CD4-positive, alpha-beta T cell treated with Interleukin-1 beta for 1 hour (primary cell): ENCODE measurements at regions not wholly inside any gene's neighbourhood (a gene's known extent, or its start where the extent isn't known, plus 50 kb on each side); places are given as distances from the start of the nearest gene placed in this dataset.
A peak's percentile ranks its signal among the peaks of the same experiment; 100 is the strongest.

ENCODE experiments used
- DNase-seq, 2 donors: peaks; one replicate each; pipeline ENCODE4 v3.0.0-alpha.2; 2020 to 2022

DNA sequence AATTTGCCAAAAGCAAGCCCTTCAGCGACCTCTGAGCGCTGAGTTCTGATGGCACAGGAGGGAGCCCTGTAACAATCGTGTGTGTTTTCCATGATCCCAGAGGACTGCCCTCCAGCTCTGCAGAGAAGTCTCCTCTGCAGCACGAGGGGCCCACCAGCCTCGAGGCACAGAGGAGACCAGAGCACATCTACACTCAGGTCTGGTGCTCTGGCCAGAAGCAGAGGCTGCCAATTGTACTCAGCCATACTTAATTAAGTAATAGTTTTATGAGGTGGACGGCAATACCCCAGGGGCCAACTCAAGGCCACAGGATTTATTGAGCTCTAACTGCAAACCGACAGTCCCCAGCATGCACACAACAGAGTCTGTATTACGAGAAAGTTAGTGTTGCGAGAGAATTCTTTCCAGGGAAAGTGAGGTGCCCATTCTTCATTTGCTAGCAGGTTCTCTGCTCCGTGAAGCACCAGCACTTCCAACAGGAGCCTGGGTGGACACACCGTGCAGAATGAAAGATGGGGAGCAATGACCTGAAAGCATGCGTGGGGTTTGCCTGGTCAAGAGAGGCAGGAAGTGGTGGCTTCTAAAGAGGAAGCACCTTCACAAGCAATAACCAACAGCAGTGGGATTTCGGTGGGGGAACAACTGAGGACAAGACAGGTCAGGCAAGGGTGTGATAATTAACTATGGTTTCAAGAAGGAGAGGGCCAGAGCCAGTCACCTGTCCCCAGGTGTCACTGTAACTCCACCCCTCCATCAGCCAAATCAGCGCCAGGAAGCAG, 92.8 kb upstream of the FOXC1 start:
- DNase-seq = no peak

DNA sequence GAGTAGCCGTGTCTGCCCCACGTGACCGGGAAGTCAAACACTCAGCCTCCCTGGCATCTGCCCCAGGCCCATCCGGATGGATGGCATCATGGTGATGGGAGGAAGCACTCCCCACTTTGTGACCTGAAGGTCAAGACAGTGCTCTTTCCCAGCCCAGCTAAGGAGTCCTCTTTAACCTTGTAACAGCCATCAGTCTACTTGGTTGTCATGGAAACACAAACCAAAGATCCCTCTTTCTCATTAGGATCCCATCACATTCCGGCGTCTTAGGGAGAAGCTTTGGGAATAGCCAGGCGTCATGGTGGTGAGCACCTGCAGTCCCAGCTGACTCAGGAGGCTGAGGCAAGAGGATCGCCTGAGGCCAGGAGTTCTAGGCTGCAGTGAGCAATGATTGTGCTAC, 90.9 kb upstream of the FOXC1 start:
- no peak for DNase-seq

DNA sequence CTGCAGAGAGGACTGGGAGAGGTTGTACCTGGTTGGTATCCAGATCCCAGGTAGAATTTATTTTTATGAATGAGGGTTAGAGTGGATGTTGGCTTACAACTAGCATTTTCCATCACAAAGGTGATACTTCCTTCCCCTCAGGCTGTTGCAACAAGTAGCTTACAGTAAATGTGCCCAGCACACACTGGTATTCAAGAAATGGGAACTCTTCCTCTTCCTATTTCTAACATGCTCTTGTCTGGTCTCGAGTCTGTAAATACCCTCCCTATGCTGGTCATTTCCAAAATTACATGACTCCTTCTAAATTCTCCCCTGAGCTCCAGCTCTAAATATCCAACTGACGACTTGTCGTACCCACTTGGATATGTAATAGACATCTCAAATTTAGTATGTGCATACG, 90.1 kb upstream of the FOXC1 start:
- DNase-seq = no peak

DNA sequence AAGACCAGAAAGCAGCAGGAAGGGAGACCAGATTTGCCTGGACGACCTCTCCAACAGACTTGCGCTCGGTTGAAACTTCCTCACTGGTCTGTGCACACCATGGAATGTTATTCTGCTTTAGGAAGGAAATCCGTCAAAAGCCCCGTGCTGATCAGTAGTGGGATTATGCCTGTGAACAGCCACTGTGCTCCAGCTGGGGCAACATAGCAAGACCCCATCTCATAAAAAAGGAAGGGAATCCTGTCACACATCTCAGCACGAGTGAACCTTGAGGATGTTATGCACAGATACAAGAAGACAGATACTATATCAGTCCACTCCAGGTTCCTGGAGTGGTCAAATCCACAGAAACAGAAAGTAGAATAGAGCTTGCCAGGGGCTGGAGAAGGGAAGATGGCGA, 86.9 kb upstream of the FOXC1 start:
- DNase-seq = no peak

DNA sequence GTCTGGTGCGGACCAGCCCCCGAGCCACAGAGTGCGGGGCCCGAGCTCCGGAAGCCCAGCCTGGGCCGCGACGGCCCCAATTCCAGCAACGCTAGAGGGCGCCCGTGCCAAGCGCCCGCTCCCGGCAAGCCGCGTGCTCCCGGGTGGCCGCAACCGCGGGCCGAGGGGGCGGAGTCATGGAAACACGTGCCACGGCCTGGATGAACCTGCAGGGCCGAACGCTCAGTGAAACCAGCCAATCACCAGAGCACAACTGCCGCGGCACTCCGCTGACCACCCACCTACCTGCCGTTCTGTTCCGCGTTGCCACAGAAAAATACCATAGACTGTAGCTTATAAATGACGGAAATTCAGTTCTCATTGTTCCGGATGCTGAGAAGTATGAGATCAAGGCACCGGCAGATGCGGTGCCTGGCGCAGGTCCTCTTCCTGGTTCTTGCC, 85.7 kb upstream of the FOXC1 start:
- DNase-seq = peak; percentile 79 to 81

DNA sequence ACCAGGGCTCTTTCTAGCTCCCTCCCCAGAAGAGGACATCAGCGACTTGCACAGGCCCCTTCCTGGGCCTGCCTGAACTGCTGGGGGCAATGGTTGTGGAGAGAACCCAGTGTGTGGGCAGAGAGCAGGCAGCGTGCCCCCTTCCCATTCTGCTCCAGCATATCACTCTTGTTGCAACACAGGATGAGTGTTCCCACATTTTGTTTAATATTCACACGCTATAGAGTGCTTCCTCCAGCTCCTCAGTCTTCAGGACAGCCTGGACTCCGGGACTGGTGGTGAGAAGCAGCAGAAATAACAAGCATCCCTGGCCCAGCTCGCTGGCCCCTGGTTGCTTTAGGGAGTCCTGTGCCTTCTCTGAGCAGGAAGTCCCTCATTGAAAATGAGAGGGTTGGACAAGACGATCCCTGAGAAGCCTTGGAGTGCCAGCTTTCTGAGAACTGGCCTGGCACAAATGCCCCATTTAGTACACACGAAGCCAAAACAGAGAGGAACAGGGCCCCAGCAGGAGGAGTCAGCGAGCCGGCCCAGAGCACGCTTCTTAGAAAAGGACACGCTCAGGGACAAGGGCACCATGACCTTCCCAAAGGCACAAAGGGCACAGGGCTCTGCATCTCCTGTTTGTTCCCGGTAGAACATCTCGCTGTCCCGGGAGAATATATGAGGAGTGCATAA, 84.2 kb upstream of the FOXC1 start:
- DNase-seq = no peak

DNA sequence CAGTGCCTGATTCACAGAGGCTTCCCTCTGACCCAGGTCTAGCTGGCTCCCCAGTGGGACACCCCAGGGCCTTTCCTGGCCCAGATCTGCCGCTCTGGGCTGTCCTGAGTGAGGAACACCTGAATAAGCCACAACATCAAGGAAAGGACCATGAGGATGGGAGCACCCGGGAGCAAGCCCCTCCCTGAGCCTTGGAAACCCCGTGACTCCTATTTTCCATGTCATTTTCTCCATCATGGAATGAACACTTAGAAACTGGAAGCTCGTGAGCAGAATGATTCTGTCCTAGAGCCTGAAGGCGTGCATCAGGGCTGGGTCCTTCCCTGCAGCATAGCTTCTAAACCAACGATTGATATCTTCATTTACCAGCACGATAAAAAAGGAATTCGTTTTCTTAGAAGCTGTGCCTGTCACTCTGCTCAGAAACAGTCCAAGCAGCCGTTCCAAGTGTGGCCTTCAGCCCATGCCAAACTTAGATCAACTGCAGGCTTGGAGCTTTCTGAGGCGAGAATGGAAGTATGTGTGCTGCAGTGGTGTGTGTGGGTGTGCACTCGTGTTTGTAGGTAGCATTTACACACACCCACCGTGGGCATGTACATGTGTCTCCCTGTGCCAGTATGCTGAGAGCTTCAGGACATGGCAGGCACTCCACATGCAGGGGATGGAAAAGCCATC, 83.2 kb upstream of the FOXC1 start:
- no peak for DNase-seq

DNA sequence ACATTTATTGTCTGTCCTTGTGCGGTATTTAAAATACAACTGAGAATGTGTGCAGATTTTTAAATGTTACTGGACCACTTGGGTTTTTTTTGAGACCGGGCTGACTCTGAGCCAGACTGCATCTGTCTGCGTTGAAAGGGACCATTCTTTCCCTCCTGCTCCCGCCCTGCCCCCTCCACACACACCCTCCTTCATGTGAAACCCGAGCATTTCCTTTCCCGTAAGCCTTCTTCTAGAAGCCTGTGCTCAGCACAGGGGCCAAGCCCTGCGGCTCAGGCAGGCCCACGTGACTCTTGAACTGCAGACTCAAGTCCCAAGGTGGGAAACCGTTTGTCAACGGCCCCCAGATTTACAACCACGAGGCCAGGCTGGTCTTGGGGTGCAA, 82.7 kb upstream of the FOXC1 start:
- peak; percentile 17 to 33 for DNase-seq

DNA sequence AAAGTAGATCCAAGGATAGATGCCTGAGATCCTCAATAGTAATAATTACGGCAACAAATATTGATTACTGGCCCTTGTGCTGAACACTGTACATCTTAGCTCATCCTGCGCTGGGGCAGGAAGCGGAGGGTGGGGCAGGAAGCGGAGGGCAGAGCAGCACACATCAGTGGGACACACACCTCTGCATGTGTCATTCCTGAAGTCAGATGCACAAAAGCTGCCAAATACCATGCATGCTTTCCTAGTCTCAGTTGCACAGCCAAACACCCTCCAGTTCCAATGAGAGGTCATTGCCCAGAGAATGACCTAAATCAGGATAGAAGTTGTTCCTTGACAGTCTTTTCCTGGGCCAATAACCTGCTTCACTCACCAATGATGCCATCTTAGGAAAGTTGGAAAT, 74.4 kb upstream of the FOXC1 start:
- DNase-seq = peak; percentile 26 to 43

DNA sequence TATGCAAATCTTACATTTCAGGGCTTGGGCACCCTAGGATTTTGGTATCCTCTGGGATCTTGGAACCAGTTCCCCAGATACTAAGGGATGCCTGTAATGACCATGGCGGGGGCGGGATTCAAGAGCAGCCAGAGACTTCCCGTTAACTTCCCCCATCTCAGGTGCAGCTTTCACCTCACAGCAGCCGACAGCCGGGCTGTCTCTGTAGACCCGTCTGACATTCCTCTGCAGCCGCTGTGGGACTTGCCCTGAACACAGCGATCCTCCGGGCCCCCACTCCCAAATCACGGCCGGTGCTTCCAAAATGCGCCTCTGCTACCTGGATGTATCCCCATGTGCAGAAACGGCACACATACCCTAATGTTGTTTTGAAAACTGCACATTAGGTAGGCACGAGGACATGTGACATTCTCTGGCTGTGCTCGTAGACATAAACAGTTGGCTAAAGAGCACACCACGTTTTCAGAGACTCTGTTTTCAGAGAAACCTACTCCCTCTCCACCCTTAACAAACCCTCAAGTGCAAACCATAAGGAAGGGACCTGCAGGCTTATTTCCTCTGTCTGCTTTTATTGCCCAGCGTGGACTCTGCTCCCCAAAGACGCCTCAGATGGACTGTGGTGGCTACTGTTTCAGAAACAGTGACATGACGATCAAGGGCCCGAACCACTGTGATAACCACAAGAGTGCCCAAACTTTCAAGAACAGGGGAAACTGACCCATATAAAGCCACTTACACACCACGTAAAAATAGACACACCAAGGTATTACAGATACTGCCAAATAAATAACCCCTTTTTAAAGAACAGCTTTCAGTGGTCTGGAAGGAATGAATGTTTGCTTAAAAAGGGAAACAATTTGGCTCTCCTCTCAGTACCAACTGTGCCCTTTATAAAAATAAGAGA, 72.9 kb upstream of the FOXC1 start:
- no peak for DNase-seq

DNA sequence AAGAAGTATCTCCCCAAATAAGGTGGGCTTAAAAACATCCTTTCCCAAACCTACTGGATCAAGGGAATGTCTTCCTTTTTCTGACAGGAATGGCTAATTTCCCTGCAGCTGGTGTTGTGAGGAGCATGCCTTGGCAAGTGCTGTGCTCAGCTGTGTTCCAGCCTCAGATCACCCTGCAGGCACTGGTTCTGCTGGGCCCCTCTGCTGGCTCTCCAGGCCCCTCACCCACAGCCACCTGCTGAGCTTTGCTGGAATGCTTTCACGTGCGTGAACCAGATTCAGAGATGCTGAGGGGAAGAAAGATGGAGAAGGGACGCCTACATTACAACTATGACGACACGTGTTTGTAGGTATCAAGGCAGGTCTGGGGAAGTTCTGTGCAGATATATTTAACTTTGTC, 71.3 kb upstream of the FOXC1 start:
- DNase-seq = no peak

DNA sequence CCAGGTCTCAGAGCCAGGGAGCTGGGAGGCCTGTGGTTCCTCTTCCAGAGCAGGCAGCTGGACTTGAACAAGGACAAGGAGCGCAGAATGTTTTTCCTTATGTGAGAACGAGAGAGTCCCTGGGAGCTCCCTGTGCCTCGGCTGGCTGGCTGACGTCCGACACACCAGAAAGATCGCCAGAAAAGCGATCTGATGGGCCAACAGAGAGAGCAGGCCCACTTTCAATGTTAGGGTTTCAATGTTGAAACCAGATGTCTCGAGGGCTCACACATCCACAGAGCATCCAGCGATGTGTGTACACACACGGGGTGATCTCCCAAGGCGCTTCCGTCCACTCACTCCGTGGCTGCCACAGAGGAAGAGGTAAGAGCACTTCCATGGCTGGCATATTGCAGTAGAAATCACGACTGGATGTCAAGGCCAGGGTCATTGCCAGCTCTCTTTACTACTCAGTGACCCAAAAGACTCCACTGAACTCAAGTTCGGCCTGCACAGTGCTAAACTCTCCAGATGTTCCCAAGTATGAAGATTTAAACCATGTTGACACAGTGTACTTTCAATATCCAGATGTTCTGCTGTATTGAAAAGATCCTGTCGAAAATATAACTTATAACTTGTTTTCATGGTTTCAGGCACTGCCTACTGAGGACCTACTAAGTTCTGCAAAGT, 70.8 kb upstream of the FOXC1 start:
- no peak for DNase-seq

DNA sequence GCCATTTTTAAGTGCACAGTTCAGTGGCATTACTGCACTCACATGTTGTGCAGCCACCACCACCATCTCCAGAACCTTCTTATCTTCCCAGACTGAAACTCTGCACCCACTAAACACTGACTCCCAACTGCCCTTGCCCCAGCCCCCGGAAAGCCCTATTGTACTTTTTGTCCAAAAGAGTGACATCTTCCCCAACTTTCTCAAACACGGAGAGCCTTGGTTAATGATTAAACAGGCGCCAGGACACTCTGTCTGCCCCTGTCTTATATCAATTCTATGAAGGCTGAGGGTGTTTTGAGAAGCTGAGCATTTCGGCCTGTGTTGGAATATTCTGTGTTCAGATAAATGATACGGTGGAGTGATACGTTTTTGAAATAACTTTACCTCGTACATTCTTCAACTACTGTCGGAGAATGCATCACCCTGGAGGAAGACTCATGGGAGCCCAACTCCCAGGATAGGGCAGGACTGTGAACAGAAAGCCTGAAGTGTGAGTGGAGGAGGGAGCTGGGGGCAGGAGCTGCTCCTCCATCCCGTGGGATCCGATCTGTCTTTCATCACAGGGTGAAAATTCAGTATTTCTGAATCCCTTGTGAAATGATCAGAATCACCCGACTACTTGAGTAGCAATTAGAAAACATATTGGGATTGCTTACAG, 68.7 kb upstream of the FOXC1 start:
- DNase-seq = no peak

DNA sequence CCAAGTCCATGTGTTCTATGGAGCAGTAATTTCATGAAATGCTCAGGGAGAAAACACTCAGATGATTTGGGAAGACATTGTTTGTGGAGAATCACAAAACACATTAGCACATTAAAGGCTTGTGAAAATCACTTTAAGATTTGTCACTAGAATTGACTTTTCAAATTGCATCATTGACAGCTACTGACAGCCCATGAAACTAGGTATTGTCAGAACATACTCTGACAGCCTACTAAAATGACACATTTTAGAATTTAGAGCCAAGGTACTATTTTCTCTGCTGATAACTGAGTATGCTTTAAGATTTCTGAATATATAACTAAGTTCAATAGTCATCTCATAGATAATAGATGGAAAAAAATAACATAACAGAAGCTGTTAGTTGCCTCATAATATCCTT, 67.4 kb upstream of the FOXC1 start:
- no peak for DNase-seq

DNA sequence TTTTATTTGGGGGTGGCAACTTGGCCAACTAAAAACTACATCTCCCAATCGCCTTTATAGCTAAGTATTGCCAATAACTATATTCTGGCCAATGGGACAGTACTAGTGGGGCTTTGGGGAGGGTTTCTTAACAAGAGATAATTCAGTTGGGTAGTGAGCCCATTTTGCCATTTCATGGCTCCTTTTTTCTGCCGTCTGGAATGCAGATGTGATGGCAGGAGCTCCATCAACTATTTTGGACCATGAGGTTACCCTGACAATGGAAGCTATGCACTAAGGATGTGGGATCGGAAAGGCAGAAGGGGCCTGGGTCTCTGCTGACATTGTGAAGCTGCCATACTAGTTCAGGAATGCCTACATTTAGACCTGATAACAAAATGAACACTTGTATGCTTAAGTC, 67.0 kb upstream of the FOXC1 start:
- no peak for DNase-seq

DNA sequence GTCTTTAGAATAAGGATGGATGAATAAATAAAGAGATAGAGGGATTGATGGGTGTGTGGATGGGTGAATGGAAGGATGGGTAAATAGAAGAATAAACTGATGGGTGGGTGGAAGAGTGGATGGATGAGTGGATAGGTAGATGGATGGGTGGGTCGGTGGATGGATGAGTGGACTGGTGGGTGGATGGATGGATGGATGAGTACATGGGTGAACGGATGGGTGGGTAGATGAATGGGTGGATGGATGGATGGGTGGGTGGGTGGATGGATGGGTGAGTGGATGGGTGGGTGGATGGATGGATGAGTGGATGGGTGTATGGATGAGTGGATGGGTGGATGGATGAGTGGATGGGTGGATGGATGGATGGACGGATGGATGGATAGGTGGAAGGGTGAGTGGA, 65.7 kb upstream of the FOXC1 start:
- DNase-seq = no peak

DNA sequence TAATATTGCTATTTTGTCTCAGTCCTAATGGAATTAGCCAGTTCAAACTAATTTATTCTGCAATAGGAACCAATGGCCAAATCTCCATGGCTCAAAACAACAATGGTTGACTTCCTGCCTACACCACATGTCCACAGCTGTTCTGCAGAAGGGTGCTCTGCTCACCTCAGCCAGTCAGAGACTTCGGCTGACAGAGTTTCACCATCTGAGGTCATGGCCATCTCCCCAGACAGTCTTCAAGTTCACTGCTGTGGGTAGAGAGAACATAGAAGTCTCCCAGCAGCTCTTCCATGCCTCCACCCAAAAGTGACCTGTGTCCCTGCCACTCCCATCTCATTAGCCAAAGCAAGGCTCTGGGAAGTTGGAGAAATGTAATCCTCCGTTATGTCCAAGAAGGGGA, 65.1 kb upstream of the FOXC1 start:
- no peak for DNase-seq

DNA sequence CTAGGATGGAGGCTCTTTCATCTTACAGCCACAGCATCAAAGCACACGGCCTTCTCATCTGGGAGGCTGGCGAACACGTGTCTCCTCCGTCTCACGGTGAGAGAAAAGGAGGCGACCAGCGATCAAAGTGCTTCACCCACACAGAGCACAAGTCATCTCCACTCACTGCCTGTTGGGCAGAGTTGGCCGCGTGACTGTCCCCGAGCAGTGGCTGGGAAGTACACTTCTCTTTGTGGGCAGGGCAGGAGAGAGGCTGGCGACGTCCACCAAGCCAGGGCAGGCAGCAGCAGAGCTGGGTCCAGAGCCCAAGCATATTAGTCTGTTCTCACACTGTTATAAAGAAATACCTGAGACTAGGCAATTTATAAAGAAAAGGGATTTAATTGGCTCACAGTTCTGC, 64.1 kb upstream of the FOXC1 start:
- DNase-seq = no peak

DNA sequence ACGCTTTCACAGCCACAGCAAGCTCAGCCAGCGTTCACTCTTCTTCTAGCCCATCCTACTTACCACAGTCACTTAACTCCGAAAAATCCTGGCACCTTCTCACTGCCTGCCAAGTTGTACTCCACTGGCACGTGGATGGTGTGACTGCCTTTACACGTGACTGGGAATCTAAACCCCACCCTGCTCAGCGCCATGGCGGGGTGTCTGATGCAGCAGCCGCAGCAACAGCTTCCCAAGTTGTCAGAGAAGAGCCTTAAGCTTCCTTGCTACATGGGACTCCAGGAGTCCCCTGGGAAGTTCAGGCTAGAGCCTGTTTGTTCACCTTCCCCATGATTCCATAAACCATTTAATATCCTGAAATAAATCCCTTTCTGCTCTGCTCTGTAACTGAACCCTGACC, 61.9 kb upstream of the FOXC1 start:
- DNase-seq = no peak

DNA sequence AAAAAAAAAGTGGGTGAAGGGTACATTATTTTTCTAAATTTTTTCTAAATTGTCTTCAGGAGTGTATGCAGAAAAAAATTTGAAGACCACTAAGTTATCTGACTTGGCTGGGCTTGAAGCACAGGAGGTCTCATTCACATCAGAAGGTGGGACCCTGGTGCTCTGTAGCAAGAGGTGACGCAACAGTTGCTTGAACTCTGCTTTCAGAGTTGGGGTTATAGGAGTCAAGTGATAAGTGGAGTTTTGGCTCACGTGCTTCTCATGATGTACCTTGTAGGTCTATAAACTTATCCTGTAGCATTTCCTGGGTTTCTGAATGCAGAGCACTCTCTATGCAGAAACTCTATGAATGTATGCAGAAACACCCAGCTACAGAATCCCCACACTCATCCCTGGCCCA, 58.5 kb upstream of the FOXC1 start:
- DNase-seq = no peak

DNA sequence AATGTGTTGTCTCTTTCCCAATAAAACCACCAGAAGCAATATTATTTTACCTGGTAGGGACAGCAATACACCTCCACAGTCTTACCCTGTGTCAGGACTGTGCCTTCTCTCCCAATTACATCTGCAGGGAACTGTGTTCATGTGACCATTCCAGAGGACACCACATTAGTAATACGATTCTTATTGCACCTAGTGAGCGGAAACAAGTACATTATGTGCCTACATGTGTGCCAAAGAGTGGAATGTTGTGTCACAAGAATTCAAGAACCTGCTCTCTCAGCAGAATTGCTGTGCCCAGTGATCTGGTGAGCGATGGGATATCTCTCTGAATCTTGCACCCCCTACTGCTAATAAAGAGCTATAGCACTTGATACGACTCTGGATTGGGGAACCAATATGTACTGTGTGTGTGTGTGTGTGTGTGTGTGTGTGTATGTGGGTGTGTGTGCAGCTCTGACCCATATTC, 57.4 kb upstream of the FOXC1 start:
- DNase-seq = peak in 1 of 2 donors; percentile 48

DNA sequence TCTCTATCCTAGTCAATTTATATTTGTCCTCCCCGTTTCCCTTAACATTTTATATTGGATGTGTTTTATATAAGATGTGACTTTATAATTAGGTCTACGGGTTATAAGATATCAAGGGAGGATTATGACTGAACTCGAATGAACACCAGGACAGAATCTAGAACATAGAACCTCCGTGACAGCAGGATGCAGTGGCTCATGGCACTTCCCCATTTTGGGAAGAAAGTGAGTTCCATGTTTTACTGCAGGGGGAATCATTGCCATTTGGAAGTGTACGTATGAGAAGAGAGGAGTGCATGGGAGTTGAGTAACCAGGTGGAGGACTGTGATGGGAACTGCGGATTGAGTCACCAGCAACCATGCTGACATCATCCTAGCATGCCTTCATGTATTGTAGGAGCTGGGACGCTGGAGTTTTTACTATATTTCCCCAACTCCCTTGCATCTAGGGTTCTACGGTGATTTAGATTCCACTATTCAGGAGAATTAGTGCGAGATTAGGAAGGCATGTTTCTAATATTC, 56.1 kb upstream of the FOXC1 start:
- DNase-seq = no peak
